ENCODE measurements at regions not wholly inside any gene's neighbourhood (a gene's known extent, or its start where the extent isn't known, plus 50 kb on each side); places are given as distances from the start of the nearest gene placed in this dataset.
"Not testable (repeated sequence)": the region's sequence is repeated elsewhere in the genome, so short reads cannot be mapped to it uniquely, and the experiment has no call there.

GRCh38 chr5:105632043-105632442, 2038.7 kb downstream of the EFNA5 start:
- Histone ChIP-seq H3K9me3 (ENCODE audit: low read depth, low read length) (no peaks in the 10 kb centered on the region), H3K27ac (no peak overlapping the region), H3K36me3 (ENCODE audit: insufficient read depth, low read length) (no peaks in the 10 kb centered on the region), H3K9ac (ENCODE audit: insufficient read length) (no peak overlapping the region), H3K4me3 (0 out of 2 replicates have a peak overlapping the region, but pooled peaks have one; percentile 2)
- TF ChIP-seq FOXP2 (optimal IDR thresholded peaks at IDR 0.05; ENCODE audit: control extremely low read depth, extremely low read length, insufficient read depth) (no peak), POLR2AphosphoS5 (IDR thresholded peaks at IDR 0.05; ENCODE audit: borderline replicate concordance, low read depth, low read length) (no peak), EZH2 (IDR thresholded peaks at IDR 0.05) (no peak)
- no peak for DNase-seq (ENCODE audit: low read depth, low spot score)

- DNase-seq (ENCODE audit: low read depth, low spot score): no peak
- no peak for TF ChIP-seq EZH2 (IDR thresholded peaks at IDR 0.05)
- TF ChIP-seq POLR2AphosphoS5 (IDR thresholded peaks at IDR 0.05; ENCODE audit: borderline replicate concordance, low read depth, low read length): no peak
- no peak for TF ChIP-seq FOXP2 (optimal IDR thresholded peaks at IDR 0.05; ENCODE audit: control extremely low read depth, extremely low read length, insufficient read depth)
- Histone ChIP-seq H3K9ac (ENCODE audit: insufficient read length) (no peak overlapping the region), H3K36me3 (ENCODE audit: insufficient read depth, low read length) (no peaks in the 10 kb centered on the region), H3K4me3 (no peak overlapping the region), H3K9me3 (ENCODE audit: low read depth, low read length) (no peaks in the 10 kb centered on the region), H3K27ac (no peak overlapping the region)
Observed at GRCh38 chr5:105630803-105631202, 2039.9 kb downstream of the EFNA5 start.

- H3K27ac ChIP-seq: no peak overlapping the region
- no peaks in the 10 kb centered on the region for H3K36me3 ChIP-seq (ENCODE audit: insufficient read depth, low read length)
- no peak overlapping the region for H3K4me3 ChIP-seq
- peak; percentile 34; the same call in 1 of the 2 replicates for TF ChIP-seq POLR2AphosphoS5 (IDR thresholded peaks at IDR 0.05; ENCODE audit: borderline replicate concordance, low read depth, low read length)
- no peak for TF ChIP-seq EZH2 (IDR thresholded peaks at IDR 0.05)
- no peak overlapping the region for H3K9ac ChIP-seq (ENCODE audit: insufficient read length)
- H3K9me3 ChIP-seq (ENCODE audit: low read depth, low read length): no peaks in the 10 kb centered on the region
- peak; percentile 80 for DNase-seq (ENCODE audit: low read depth, low spot score)
Observed at GRCh38 chr5:105619725-105620124, 2051.0 kb downstream of the EFNA5 start.

- H3K36me3 ChIP-seq (ENCODE audit: insufficient read depth, low read length): no peaks in the 10 kb centered on the region
- TF ChIP-seq EZH2 (IDR thresholded peaks at IDR 0.05) (no peak), POLR2AphosphoS5 (IDR thresholded peaks at IDR 0.05; ENCODE audit: borderline replicate concordance, low read depth, low read length) (no peak), FOXP2 (optimal IDR thresholded peaks at IDR 0.05; ENCODE audit: control extremely low read depth, extremely low read length, insufficient read depth) (no peak)
- no peak overlapping the region for H3K9ac ChIP-seq (ENCODE audit: insufficient read length)
- H3K9me3 ChIP-seq (ENCODE audit: low read depth, low read length): no peaks in the 10 kb centered on the region
- H3K4me3 ChIP-seq: no peak overlapping the region
- no peak for DNase-seq (ENCODE audit: low read depth, low spot score)
- no peak overlapping the region for H3K27ac ChIP-seq
Observed at GRCh38 chr5:105617436-105618215, 2053.1 kb downstream of the EFNA5 start.

- DNase-seq (ENCODE audit: low read depth, low spot score): no peak
- TF ChIP-seq FOXP2 (optimal IDR thresholded peaks at IDR 0.05; ENCODE audit: control extremely low read depth, extremely low read length, insufficient read depth) (no peak), POLR2AphosphoS5 (IDR thresholded peaks at IDR 0.05; ENCODE audit: borderline replicate concordance, low read depth, low read length) (no peak), EZH2 (IDR thresholded peaks at IDR 0.05) (no peak)
Observed at GRCh38 chr5:105616599-105616998, 2054.0 kb upstream of the NUDT12 start.

GRCh38 chr5:105602406-105602805, 2039.8 kb upstream of the NUDT12 start:
- DNase-seq (ENCODE audit: low read depth, low spot score); H3K36me3 ChIP-seq (ENCODE audit: insufficient read depth, low read length); H3K9ac ChIP-seq (ENCODE audit: insufficient read length): not testable (repeated sequence)

More at GRCh38 chr5:105616599-105616998, 2054.0 kb upstream of the NUDT12 start:
- H3K36me3 ChIP-seq (ENCODE audit: insufficient read depth, low read length): no peaks in the 10 kb centered on the region
- H3K9ac ChIP-seq (ENCODE audit: insufficient read length): no peak overlapping the region
- no peak overlapping the region for H3K4me3 ChIP-seq
- H3K9me3 ChIP-seq (ENCODE audit: low read depth, low read length): no peaks in the 10 kb centered on the region
- H3K27ac ChIP-seq: no peak overlapping the region

GRCh38 chr5:105593011-105593760, 2030.6 kb upstream of the NUDT12 start:
- Histone ChIP-seq H3K27ac (no peak overlapping the region), H3K9ac (ENCODE audit: insufficient read length) (no peak overlapping the region), H3K4me3 (no peak overlapping the region), H3K9me3 (ENCODE audit: low read depth, low read length) (peaks cover under 1% of the 10 kb centered on the region; the same call in 1 of the 2 replicates), H3K36me3 (ENCODE audit: insufficient read depth, low read length) (no peaks in the 10 kb centered on the region)
- no peak for DNase-seq (ENCODE audit: low read depth, low spot score)
- no peak for TF ChIP-seq EZH2 (IDR thresholded peaks at IDR 0.05)
- no peak for TF ChIP-seq FOXP2 (optimal IDR thresholded peaks at IDR 0.05; ENCODE audit: control extremely low read depth, extremely low read length, insufficient read depth)
- TF ChIP-seq POLR2AphosphoS5 (IDR thresholded peaks at IDR 0.05; ENCODE audit: borderline replicate concordance, low read depth, low read length): no peak

More at GRCh38 chr5:105602406-105602805, 2039.8 kb upstream of the NUDT12 start:
- not testable (repeated sequence) for H3K9me3 ChIP-seq (ENCODE audit: low read depth, low read length); H3K4me3 ChIP-seq; H3K27ac ChIP-seq

GRCh38 chr5:105587963-105588662, 2025.5 kb upstream of the NUDT12 start:
- Histone ChIP-seq H3K36me3 (ENCODE audit: insufficient read depth, low read length) (no peaks in the 10 kb centered on the region), H3K9me3 (ENCODE audit: low read depth, low read length) (no peaks in the 10 kb centered on the region), H3K27ac (peak overlapping the region; percentile 26; the same call in 1 of the 2 replicates), H3K9ac (ENCODE audit: insufficient read length) (no peak overlapping the region), H3K4me3 (no peak overlapping the region)
- no peak for DNase-seq (ENCODE audit: low read depth, low spot score)
- TF ChIP-seq FOXP2 (optimal IDR thresholded peaks at IDR 0.05; ENCODE audit: control extremely low read depth, extremely low read length, insufficient read depth): no peak
- no peak for TF ChIP-seq EZH2 (IDR thresholded peaks at IDR 0.05)
- TF ChIP-seq POLR2AphosphoS5 (IDR thresholded peaks at IDR 0.05; ENCODE audit: borderline replicate concordance, low read depth, low read length): no peak

Measured in SK-N-MC (cell line).